ENCODE measurements at regions not wholly inside any gene's neighbourhood (a gene's known extent, or its start where the extent isn't known, plus 50 kb on each side); places are given as distances from the start of the nearest gene placed in this dataset.

DNA sequence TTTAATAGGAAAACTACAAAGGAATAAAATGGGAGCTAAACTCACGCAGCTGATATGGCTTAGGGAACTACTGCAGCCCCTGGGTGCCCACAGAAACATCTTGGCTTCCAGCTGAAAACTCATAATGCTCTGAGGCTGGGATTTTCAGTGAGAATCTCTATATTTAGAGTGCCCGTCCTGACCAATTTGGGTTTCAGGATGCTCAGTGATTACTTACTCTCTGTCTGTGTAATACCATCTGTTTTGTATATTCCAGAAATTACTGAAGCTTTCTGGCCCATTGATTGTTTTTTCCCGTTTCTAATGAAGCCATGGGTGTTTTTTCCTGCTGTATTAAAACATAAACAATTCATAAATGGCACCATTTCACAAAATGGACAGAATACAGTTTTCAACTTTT, 50.6 kb upstream of the ZNF385D start:
- Mint-ChIP-seq H3K27me3 (ENCODE audit: low read depth) (no peaks in the 10 kb centered on the region), H3K4me1 (ENCODE audit: low read depth) (no peaks in the 10 kb centered on the region), H3K9me3 (peaks cover 24% of the 10 kb centered on the region), H3K36me3 (ENCODE audit: low read depth) (no peaks in the 10 kb centered on the region), H3K27ac (no peak overlapping the region), H3K4me3 (no peak overlapping the region)
- DNase-seq (ENCODE audit: low spot score), result no peak

- Mint-ChIP-seq H3K4me3 (no peak overlapping the region), H3K9me3 (peaks cover 26% of the 10 kb centered on the region), H3K27me3 (ENCODE audit: low read depth) (no peaks in the 10 kb centered on the region), H3K36me3 (ENCODE audit: low read depth) (no peaks in the 10 kb centered on the region), H3K27ac (no peak overlapping the region), H3K4me1 (ENCODE audit: low read depth) (no peaks in the 10 kb centered on the region)
- no peak for DNase-seq (ENCODE audit: low spot score)
These were observed 52.6 kb upstream of the ZNF385D start for GRCh38 chr3:21803604-21804003.

DNA sequence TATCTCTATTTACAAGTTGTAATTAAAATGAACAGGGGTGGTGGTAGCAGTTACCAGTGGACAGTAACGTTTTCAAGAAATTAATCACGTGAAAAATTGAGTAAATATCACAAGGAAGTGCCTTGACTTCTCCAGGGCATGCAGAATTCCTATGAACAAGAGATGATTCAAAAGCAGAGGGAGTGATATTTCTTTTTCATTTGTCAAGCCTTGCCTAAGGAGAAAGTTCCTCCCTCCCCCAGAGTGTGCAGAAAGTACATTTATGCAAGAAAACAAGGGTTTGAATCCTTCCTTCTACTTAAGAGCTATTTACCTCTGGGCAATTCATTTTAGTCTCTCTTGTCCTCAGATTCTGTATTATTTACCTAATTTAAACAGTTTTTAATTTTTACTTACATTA, 53.3 kb upstream of the ZNF385D start:
- no peaks in the 10 kb centered on the region for H3K27me3 Mint-ChIP-seq (ENCODE audit: low read depth)
- H3K4me3 Mint-ChIP-seq, result no peak overlapping the region
- H3K27ac Mint-ChIP-seq, result no peak overlapping the region
- H3K4me1 Mint-ChIP-seq (ENCODE audit: low read depth), result no peaks in the 10 kb centered on the region
- no peak for DNase-seq (ENCODE audit: low spot score)
- peaks cover 21% of the 10 kb centered on the region for H3K9me3 Mint-ChIP-seq
- no peaks in the 10 kb centered on the region for H3K36me3 Mint-ChIP-seq (ENCODE audit: low read depth)

GRCh38 chr3:21806733-21807132, 55.7 kb upstream of the ZNF385D start:
- H3K27me3 Mint-ChIP-seq (ENCODE audit: low read depth), result no peaks in the 10 kb centered on the region
- DNase-seq (ENCODE audit: low spot score), result no peak
- H3K36me3 Mint-ChIP-seq (ENCODE audit: low read depth), result no peaks in the 10 kb centered on the region
- H3K4me1 Mint-ChIP-seq (ENCODE audit: low read depth), result no peaks in the 10 kb centered on the region
- no peak overlapping the region for H3K27ac Mint-ChIP-seq
- no peak overlapping the region for H3K4me3 Mint-ChIP-seq
- H3K9me3 Mint-ChIP-seq, result peaks cover 15% of the 10 kb centered on the region

DNA sequence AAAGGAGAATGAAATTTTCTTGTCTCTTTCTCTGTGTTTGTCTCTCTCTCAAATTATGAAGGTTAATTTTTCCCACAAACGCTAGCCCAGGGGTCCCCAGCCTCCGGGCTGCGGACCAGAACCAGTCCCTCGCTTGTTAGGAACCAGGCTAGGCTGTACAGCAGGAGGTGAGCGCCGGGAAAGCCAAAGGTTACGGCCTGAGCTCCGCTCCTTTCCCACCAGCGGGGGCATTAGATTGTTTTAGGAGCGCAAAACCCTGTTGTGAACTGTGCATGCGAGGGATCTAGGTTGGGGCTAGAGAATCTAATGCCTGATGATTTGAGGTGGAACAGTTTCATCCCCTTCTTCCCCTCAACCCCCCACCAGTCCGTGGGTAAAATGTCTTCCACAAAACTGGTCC, 74.7 kb upstream of the ZNF385D start:
- no peak overlapping the region for H3K4me3 Mint-ChIP-seq
- no peak for DNase-seq (ENCODE audit: low spot score)
- H3K4me1 Mint-ChIP-seq (ENCODE audit: low read depth), result no peaks in the 10 kb centered on the region
- no peaks in the 10 kb centered on the region for H3K36me3 Mint-ChIP-seq (ENCODE audit: low read depth)
- H3K27ac Mint-ChIP-seq, result no peak overlapping the region
- H3K9me3 Mint-ChIP-seq, result peaks cover 10% of the 10 kb centered on the region
- H3K27me3 Mint-ChIP-seq (ENCODE audit: low read depth), result no peaks in the 10 kb centered on the region

- no peaks in the 10 kb centered on the region for H3K36me3 Mint-ChIP-seq (ENCODE audit: low read depth)
- peaks cover 10% of the 10 kb centered on the region for H3K9me3 Mint-ChIP-seq
- H3K4me3 Mint-ChIP-seq, result no peak overlapping the region
- H3K27ac Mint-ChIP-seq, result no peak overlapping the region
- no peaks in the 10 kb centered on the region for H3K4me1 Mint-ChIP-seq (ENCODE audit: low read depth)
- no peak for DNase-seq (ENCODE audit: low spot score)
- H3K27me3 Mint-ChIP-seq (ENCODE audit: low read depth), result no peaks in the 10 kb centered on the region
These were observed 75.4 kb upstream of the ZNF385D start for GRCh38 chr3:21826416-21826815.

DNA sequence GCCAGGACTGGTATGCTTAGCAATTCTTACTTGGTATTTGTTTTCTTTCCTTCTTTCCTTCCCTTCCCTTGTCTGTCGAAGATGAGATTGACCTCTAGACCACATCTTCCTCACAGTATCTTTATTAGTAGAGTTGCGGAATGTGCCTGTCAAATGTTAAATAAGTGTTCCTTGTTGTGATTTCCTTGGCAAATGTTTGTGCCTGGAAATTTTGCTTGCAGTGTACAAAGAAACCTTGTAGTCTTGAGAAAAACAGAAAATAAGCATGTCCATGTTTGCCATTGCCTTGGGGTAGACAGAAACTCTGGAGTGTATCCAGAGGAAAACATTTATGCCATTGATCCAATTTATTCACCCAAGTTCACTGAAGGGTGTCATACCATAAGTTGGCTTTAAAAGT, 79.5 kb upstream of the ZNF385D start:
- H3K9me3 Mint-ChIP-seq, result peaks cover 11% of the 10 kb centered on the region
- H3K36me3 Mint-ChIP-seq (ENCODE audit: low read depth), result no peaks in the 10 kb centered on the region
- H3K27ac Mint-ChIP-seq, result no peak overlapping the region
- no peak for DNase-seq (ENCODE audit: low spot score)
- no peak overlapping the region for H3K4me3 Mint-ChIP-seq
- H3K27me3 Mint-ChIP-seq (ENCODE audit: low read depth), result no peaks in the 10 kb centered on the region
- H3K4me1 Mint-ChIP-seq (ENCODE audit: low read depth), result no peaks in the 10 kb centered on the region

DNA sequence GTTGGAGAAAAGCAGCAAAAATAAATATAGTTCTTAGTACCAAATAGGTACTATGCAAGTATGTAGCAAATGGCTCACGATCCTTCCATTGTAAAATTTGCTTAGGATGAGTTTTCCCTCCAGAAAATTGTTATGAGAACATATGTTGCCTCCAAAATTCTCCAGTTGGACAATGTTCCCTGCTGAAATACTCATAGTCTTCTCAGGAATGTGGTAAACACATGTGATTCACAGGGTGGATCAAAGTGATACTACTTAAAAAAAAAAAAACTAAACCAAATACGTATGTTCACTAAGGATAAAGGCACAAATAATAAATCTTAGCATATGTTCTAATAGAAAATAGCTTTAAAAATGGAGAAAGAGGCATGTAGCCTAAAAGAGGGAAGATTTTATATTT, 84.3 kb upstream of the ZNF385D start:
- Mint-ChIP-seq H3K27ac (no peak overlapping the region), H3K4me1 (ENCODE audit: low read depth) (no peaks in the 10 kb centered on the region), H3K27me3 (ENCODE audit: low read depth) (no peaks in the 10 kb centered on the region), H3K9me3 (peaks cover 10% of the 10 kb centered on the region), H3K36me3 (ENCODE audit: low read depth) (no peaks in the 10 kb centered on the region), H3K4me3 (no peak overlapping the region)
- DNase-seq (ENCODE audit: low spot score), result no peak

GRCh38 chr3:21836227-21836626, 85.2 kb upstream of the ZNF385D start:
- Mint-ChIP-seq H3K27ac (no peak overlapping the region), H3K27me3 (ENCODE audit: low read depth) (no peaks in the 10 kb centered on the region), H3K9me3 (peaks cover 15% of the 10 kb centered on the region), H3K36me3 (ENCODE audit: low read depth) (no peaks in the 10 kb centered on the region), H3K4me1 (ENCODE audit: low read depth) (no peaks in the 10 kb centered on the region), H3K4me3 (no peak overlapping the region)
- no peak for DNase-seq (ENCODE audit: low spot score)

DNA sequence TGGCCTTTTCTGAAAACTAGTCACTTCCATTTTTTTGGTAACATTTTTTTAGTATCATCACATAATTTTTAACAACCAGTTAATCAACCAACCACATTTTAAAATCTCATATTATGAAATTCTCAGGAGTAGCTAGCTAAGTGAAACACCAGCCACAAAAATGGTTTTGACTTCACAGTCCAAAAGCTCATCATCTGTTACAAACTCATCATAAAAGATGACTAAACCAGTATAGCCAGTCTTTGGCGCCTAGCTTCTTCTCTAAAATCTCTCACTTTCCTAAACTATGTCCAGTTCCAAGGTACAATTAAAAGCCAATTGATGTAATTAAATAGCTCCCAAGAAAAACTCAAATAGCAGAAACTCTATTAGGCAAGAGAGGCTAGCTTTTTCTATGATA, 88.2 kb upstream of the ZNF385D start:
- no peak for DNase-seq (ENCODE audit: low spot score)
- no peak overlapping the region for H3K4me3 Mint-ChIP-seq
- no peaks in the 10 kb centered on the region for H3K36me3 Mint-ChIP-seq (ENCODE audit: low read depth)
- H3K4me1 Mint-ChIP-seq (ENCODE audit: low read depth), result no peaks in the 10 kb centered on the region
- H3K9me3 Mint-ChIP-seq, result peaks cover 14% of the 10 kb centered on the region
- H3K27ac Mint-ChIP-seq, result no peak overlapping the region
- H3K27me3 Mint-ChIP-seq (ENCODE audit: low read depth), result no peaks in the 10 kb centered on the region

GRCh38 chr3:21839592-21839991, 88.6 kb upstream of the ZNF385D start:
- H3K9me3 Mint-ChIP-seq, result peaks cover 14% of the 10 kb centered on the region
- H3K36me3 Mint-ChIP-seq (ENCODE audit: low read depth), result no peaks in the 10 kb centered on the region
- H3K27ac Mint-ChIP-seq, result no peak overlapping the region
- no peaks in the 10 kb centered on the region for H3K4me1 Mint-ChIP-seq (ENCODE audit: low read depth)
- DNase-seq (ENCODE audit: low spot score), result no peak
- no peak overlapping the region for H3K4me3 Mint-ChIP-seq
- no peaks in the 10 kb centered on the region for H3K27me3 Mint-ChIP-seq (ENCODE audit: low read depth)

DNA sequence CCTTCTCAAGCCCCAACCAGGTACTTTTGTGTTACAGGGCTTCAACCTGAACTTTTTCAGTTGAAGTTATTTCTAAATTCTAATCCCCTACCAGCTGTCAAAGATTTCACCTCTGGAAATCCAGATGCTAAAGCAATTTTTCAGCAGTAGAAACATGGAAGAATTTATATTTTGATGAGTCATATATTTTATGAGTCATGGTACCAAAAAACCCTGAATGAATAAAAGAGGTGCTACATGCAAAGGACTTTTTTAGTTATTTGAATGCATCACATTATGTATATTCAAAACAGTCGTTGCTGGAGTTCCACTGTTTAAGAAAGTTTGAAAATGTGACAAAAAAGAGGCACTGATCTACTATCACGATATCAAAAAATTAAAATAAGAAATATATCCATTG, 96.0 kb upstream of the ZNF385D start:
- H3K4me3 Mint-ChIP-seq, result no peak overlapping the region
- H3K4me1 Mint-ChIP-seq (ENCODE audit: low read depth), result no peaks in the 10 kb centered on the region
- no peak for DNase-seq (ENCODE audit: low spot score)
- H3K36me3 Mint-ChIP-seq (ENCODE audit: low read depth), result no peaks in the 10 kb centered on the region
- H3K9me3 Mint-ChIP-seq, result peaks cover 12% of the 10 kb centered on the region
- no peaks in the 10 kb centered on the region for H3K27me3 Mint-ChIP-seq (ENCODE audit: low read depth)
- no peak overlapping the region for H3K27ac Mint-ChIP-seq

- no peak overlapping the region for H3K27ac Mint-ChIP-seq
- H3K4me3 Mint-ChIP-seq, result no peak overlapping the region
- DNase-seq (ENCODE audit: low spot score), result no peak
- H3K4me1 Mint-ChIP-seq (ENCODE audit: low read depth), result no peaks in the 10 kb centered on the region
- no peaks in the 10 kb centered on the region for H3K36me3 Mint-ChIP-seq (ENCODE audit: low read depth)
- H3K27me3 Mint-ChIP-seq (ENCODE audit: low read depth), result no peaks in the 10 kb centered on the region
- peaks cover 26% of the 10 kb centered on the region for H3K9me3 Mint-ChIP-seq
These were observed 108.4 kb upstream of the ZNF385D start for GRCh38 chr3:21859124-21860081.

- Mint-ChIP-seq H3K36me3 (ENCODE audit: low read depth) (no peaks in the 10 kb centered on the region), H3K27me3 (ENCODE audit: low read depth) (no peaks in the 10 kb centered on the region), H3K9me3 (peaks cover 23% of the 10 kb centered on the region), H3K4me1 (ENCODE audit: low read depth) (no peaks in the 10 kb centered on the region), H3K27ac (no peak overlapping the region), H3K4me3 (no peak overlapping the region)
- no peak for DNase-seq (ENCODE audit: low spot score)
These were observed 109.1 kb upstream of the ZNF385D start for GRCh38 chr3:21860082-21860475.

DNA sequence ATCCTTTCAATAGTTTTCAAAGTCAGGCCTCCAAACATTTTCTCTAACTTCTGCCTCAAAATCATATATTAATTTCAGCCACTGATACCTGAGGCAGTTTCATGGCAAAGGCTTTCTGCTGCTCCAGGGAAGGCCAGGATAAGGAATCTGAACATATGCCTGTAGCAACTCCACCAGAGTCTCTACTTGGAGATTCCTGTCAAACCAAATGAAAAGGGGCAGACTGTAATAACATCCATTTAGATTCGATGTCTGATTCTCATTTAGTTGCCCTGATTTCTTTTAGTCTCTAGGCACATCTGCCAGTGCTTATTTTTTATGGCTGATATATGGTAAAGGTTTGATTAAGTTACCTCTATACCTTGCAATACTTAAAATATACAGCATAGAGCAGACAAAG, 109.6 kb upstream of the ZNF385D start:
- Mint-ChIP-seq H3K4me3 (no peak overlapping the region), H3K4me1 (ENCODE audit: low read depth) (no peaks in the 10 kb centered on the region), H3K36me3 (ENCODE audit: low read depth) (no peaks in the 10 kb centered on the region), H3K9me3 (peaks cover 18% of the 10 kb centered on the region), H3K27me3 (ENCODE audit: low read depth) (no peaks in the 10 kb centered on the region), H3K27ac (no peak overlapping the region)
- DNase-seq (ENCODE audit: low spot score), result no peak

Measured in T-helper 2 cell treated with Interferon-gamma antibody and Interleukin-4, amounts not matched to agents 5 μg/mL and 100 μg/mL, for 36 hours (primary cell).